Naive thymus-derived CD8-positive, alpha-beta T cell (primary cell): ENCODE measurements at regions not wholly inside any gene's neighbourhood (a gene's known extent, or its start where the extent isn't known, plus 50 kb on each side); places are given as distances from the start of the nearest gene placed in this dataset.
"Not testable (repeated sequence)": the region's sequence is repeated elsewhere in the genome, so short reads cannot be mapped to it uniquely, and the experiment has no call there.

Source experiments
- ATAC-seq, 2 donors: fragments of 150-1000 bp; cut with Tn5 transposase in 1 of 2; sonication (Bioruptor Pico), chemical (Tn5 transposase) in 1 of 2; 1 replicate in 1 of 2; 2 replicates in 1 of 2; pipeline ENCODE4 v1.10.0; 2021; ENCODE audit warnings: mild to moderate bottlenecking in 2 of 2, moderate library complexity in 2 of 2
- POLR2A ChIA-PET: fragments of 350-600 bp; sonication (Branson Sonifier 250); formaldehyde crosslinking; loops from one replicate; lab custom pipeline; 2021; ENCODE audit warnings: antibody characterized with exemption; lab: Charles Lee
- DNase-seq, 10 donors: peaks; one replicate each; pipeline versions ENCODE4 v3.0.0 to v3.0.0-alpha.2; 2020 to 2022
- H3K27ac Mint-ChIP-seq, 10 donors: one replicate each; pipeline ENCODE4 v1.8.0; 2020 to 2022; ENCODE audit warnings: mild to moderate bottlenecking in 10 of 10, mixed read lengths in 10 of 10, moderate library complexity in 4 of 10, inconsistent platforms in 1 of 10
- H3K27me3 Mint-ChIP-seq, 5 donors: one replicate each; pipeline ENCODE4 v1.8.0; 2021 to 2022; ENCODE audit warnings: mixed read lengths in 5 of 5
- H3K36me3 Mint-ChIP-seq, 3 donors: one replicate each; pipeline ENCODE4 v1.8.0; 2020 to 2022; ENCODE audit warnings: mixed read lengths in 3 of 3, mild to moderate bottlenecking in 2 of 3, inconsistent platforms in 1 of 3
- H3K4me1 Mint-ChIP-seq, 4 donors: one replicate each; pipeline ENCODE4 v1.8.0; 2021 to 2022; ENCODE audit warnings: mixed read lengths in 4 of 4
- H3K4me3 Mint-ChIP-seq, 10 donors: one replicate each; pipeline ENCODE4 v1.8.0; 2020 to 2022; ENCODE audit warnings: mild to moderate bottlenecking in 10 of 10, mixed read lengths in 10 of 10, moderate library complexity in 6 of 10, inconsistent platforms in 1 of 10
- H3K9me3 Mint-ChIP-seq, 9 donors: one replicate each; pipeline ENCODE4 v1.8.0; 2020 to 2022; ENCODE audit warnings: mixed read lengths in 9 of 9, mild to moderate bottlenecking in 3 of 9, inconsistent platforms in 1 of 9, moderate library complexity in 1 of 9

DNA sequence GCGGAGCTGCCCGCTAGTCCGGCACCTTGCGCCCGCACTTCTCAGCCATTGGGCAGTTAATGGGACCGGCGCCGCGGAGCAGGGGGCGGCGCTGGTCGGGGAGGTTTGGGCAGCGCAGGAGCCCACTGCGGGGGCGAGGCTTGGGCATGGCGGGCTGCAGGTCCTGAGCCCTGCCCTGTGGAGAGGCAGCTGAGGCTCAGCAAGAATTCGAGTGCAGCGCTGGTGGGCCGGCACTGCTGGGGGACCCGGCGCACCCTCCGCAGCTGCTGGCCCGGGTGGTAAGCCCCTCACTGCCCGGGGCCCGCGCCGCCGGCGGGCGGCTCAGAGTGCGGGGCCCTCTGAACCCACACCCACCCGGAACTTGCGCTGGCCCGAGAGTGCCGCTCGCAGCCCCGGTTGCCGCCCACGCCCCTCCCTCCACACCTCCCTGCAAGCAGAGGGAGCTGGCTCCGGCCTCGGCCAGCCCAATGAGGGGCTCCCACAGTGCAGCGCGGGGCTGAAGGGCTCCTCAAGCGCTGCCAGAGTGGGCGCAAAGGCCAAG lies 835.0 kb downstream of the TBL1XR1 start:
- H3K36me3 Mint-ChIP-seq = peaks cover 0 to 6% (median 0%) of the 10 kb centered on the region in 3 donors
- POLR2A ChIA-PET = no interaction called here
- H3K27ac Mint-ChIP-seq = no peak overlapping the region
- ATAC-seq (no peak), DNase-seq (no peak)
- peaks cover 0 to 12% (median 2%) of the 10 kb centered on the region in 9 donors for H3K9me3 Mint-ChIP-seq
- no peaks in the 10 kb centered on the region for H3K4me1 Mint-ChIP-seq
- H3K4me3 Mint-ChIP-seq = no peak overlapping the region
- H3K27me3 Mint-ChIP-seq = no peaks in the 10 kb centered on the region

DNA sequence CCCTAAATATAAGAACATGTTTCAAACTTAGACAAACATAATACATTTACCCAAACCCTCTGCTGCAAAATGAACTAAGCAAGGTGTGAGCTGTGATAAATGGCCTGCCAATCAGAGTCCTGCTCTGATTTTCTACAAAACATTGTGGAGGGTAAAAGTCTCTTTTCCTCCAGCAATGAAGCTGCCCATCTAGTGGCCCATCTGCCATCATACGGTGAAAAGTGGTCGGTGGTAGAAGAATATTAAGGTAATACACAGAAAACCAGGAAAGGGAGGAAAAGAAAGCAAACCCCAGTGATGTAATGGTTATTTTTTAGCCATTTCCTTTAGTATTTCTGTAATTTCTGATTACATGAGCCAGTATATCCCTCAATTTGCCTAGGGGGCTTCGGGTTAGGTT lies 838.1 kb downstream of the TBL1XR1 start:
- POLR2A ChIA-PET = no interaction called here
- no peaks in the 10 kb centered on the region for H3K27me3 Mint-ChIP-seq
- no peaks in the 10 kb centered on the region for H3K4me1 Mint-ChIP-seq
- H3K27ac Mint-ChIP-seq = no peak overlapping the region
- ATAC-seq (no peak), DNase-seq (no peak)
- peaks cover 0 to 19% (median 4%) of the 10 kb centered on the region in 9 donors for H3K9me3 Mint-ChIP-seq
- no peak overlapping the region for H3K4me3 Mint-ChIP-seq
- peaks cover 0 to 6% (median 0%) of the 10 kb centered on the region in 3 donors for H3K36me3 Mint-ChIP-seq

DNA sequence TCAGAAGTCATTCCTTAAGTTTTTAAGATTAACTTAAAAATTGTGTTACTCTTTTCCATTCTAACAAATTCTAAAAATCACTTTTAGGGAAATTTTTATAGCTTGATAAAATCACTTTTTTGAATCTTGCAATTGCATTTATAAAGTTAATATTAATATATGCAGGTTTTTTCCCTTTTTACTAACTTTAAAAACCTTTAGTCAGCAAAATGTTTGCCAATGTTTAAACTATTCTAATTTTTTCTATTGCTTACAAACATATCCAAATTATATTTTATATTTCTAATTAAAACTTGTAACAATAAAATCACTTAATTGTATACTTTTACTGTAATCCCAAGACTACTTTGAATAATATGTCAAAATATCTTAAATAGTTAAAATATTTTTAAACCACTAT lies 839.4 kb downstream of the TBL1XR1 start:
- Mint-ChIP-seq H3K36me3 (peaks cover 0 to 6% (median 0%) of the 10 kb centered on the region in 3 donors), H3K27me3 (no peaks in the 10 kb centered on the region), H3K27ac (no peak overlapping the region), H3K4me1 (no peaks in the 10 kb centered on the region), H3K9me3 (peaks cover 0 to 19% (median 6%) of the 10 kb centered on the region in 9 donors), H3K4me3 (no peak overlapping the region)
- POLR2A ChIA-PET = no interaction called here
- ATAC-seq (no peak), DNase-seq (no peak)

DNA sequence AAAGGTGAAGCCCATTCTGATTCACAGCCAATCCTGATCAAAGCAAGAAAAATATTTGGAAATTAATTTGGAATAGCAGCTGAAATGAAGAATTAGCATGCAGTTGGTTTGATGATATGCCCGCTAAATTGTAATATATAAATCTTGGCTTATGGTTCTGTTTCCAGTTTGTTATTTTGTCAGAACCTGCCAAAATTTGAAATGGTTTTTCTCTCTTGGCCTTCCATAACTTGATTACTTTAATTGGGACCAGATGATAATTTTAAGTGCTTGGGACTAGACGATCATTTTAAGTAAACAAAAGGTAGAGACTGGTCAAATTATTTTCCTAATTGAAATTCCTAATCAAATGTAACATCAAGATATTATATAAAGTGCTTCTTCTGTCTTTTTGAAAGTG lies 842.4 kb downstream of the TBL1XR1 start:
- no peak for DNase-seq
- Mint-ChIP-seq H3K4me3 (no peak overlapping the region), H3K27ac (no peak overlapping the region), H3K27me3 (no peaks in the 10 kb centered on the region), H3K9me3 (peaks cover 0 to 23% (median 9%) of the 10 kb centered on the region in 9 donors), H3K4me1 (no peaks in the 10 kb centered on the region), H3K36me3 (no peaks in the 10 kb centered on the region)
- ATAC-seq = no peak
- POLR2A ChIA-PET = no interaction called here

DNA sequence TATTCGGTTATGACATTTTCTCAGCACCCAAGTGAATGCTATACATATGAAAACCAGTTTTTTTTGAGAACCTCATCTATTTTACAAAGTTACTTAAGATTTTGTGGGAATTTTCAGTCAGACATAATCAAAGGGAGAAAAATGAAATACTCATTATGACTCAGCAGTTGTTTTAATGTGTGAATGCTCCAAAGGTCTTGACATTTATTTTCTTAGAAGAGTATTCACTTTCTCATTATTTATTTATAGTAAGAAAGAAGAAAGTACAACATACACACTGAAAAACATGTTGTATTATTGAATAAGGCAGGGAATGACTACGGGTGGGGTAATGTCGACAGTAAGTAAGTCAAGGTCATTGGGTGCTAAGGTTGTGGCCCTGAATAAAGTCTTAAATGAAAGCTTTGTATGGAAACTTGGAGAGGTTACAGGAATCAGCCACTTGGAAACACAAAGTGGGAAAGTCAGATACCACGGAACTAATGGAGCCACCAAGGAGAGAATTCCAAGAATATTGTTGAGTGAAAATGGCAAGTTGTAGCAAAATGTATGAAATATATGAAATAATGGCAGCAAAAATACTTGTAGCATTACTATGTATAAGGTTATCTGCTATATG lies 844.5 kb downstream of the TBL1XR1 start:
- POLR2A ChIA-PET = no interaction called here
- no peaks in the 10 kb centered on the region for H3K36me3 Mint-ChIP-seq
- no peak overlapping the region for H3K4me3 Mint-ChIP-seq
- H3K9me3 Mint-ChIP-seq = peaks cover 5 to 28% (median 10%) of the 10 kb centered on the region in 9 donors
- no peaks in the 10 kb centered on the region for H3K27me3 Mint-ChIP-seq
- H3K27ac Mint-ChIP-seq = no peak overlapping the region
- H3K4me1 Mint-ChIP-seq = no peaks in the 10 kb centered on the region
- DNase-seq (no peak), ATAC-seq (no peak)

DNA sequence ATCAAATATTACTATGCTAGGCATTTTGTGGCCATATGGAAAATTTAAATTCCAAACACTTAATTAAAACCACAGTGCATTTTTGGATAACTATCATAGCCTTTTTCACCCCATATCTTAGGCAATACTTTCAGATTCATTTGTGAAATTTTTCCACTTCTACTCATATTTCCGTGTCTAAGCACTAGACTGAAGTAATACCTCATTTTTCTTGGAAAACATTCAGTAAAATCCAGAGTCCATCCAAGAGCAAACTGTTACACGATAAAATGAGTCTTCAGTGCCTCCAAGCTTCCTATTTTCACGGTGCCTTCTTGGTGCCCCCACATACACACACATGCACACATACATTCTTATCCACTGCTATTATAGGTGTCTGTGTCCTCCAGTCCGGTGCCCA lies 845.9 kb downstream of the TBL1XR1 start:
- ATAC-seq (no peak), DNase-seq (no peak)
- Mint-ChIP-seq H3K27me3 (no peaks in the 10 kb centered on the region), H3K4me1 (no peaks in the 10 kb centered on the region), H3K9me3 (peaks cover 5 to 28% (median 9%) of the 10 kb centered on the region in 9 donors), H3K36me3 (no peaks in the 10 kb centered on the region), H3K27ac (no peak overlapping the region), H3K4me3 (no peak overlapping the region)
- POLR2A ChIA-PET = no interaction called here

DNA sequence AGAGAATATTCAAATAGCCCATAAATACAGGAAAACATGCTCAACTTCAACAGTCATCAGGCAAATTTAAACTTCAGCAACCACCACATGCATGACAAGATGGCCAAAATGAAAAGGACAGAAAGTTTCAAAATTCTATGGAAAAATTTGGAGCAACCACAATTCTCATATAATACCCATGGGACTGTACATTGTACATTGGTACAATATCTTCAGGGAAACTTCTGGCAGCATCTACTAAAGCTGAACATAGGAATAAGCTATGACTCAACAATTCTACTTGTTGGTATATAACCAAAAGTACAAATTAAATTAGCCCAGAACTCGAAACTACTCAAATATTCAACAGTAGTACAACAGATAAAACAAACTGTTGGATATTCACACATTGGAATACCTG lies 847.6 kb downstream of the TBL1XR1 start:
- ATAC-seq (no peak), DNase-seq (no peak)
- H3K4me3 Mint-ChIP-seq = no peak overlapping the region
- no peaks in the 10 kb centered on the region for H3K36me3 Mint-ChIP-seq
- no peaks in the 10 kb centered on the region for H3K4me1 Mint-ChIP-seq
- H3K27me3 Mint-ChIP-seq = no peaks in the 10 kb centered on the region
- peaks cover 5 to 24% (median 10%) of the 10 kb centered on the region in 9 donors for H3K9me3 Mint-ChIP-seq
- POLR2A ChIA-PET = no interaction called here
- H3K27ac Mint-ChIP-seq = no peak overlapping the region

DNA sequence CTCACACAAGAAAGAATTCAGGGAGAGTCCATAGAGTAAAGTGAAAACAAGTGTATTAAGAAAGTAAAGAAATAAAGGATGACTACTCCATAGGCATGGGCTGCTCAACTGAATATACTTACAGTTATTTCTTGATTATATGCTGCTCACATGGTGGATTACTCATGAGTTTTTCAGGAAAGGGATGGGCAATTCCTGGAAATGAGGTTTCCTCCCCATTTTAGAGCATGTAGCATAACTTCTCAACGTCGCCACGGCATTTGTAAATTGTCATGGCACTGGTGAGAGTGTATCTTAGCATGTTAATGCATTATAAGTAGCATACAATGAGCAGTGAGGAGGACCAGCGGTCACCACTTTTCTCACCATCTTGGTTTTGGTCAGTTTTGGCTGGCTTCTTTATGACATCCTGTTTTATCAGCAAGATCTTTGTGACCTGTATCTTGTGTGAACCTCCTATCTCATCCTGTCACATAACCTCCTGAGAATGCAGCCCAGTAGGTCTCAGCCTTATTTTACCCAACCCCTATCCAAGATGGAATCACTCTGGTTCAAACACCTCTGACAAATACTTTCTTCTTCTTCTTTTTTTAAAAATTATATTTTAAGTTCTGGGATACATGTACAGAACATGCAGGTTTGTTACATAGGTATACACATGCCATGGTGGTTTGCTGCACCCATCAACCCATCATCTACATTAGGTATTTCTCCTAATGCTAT lies 849.7 kb downstream of the TBL1XR1 start:
- Mint-ChIP-seq H3K27me3 (no peaks in the 10 kb centered on the region), H3K9me3 (peaks cover 5 to 26% (median 14%) of the 10 kb centered on the region in 9 donors), H3K4me3 (no peak overlapping the region), H3K27ac (no peak overlapping the region), H3K36me3 (no peaks in the 10 kb centered on the region), H3K4me1 (no peaks in the 10 kb centered on the region)
- DNase-seq (no peak), ATAC-seq (no peak)
- POLR2A ChIA-PET = no interaction called here

DNA sequence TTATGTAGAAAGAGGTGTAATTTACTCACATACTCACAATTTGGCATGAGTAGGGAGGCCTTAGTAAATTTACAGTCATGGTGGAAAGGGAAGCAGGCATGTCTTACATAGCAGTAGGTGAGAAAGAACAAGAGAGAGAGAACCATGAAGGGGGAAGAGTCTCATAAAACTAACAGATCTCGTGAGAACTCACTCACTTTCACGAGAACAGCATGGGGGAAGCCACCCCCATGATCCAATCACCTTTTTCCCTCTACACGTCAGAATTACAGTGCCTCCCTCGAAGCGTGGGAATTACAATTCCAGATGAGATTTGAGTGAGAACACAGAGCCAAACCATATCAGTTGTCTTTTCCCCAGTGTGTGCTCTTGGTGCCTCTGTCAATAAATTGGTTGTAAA lies 855.3 kb downstream of the TBL1XR1 start:
- ATAC-seq (no peak), DNase-seq (no peak)
- no peaks in the 10 kb centered on the region for H3K27me3 Mint-ChIP-seq

DNA sequence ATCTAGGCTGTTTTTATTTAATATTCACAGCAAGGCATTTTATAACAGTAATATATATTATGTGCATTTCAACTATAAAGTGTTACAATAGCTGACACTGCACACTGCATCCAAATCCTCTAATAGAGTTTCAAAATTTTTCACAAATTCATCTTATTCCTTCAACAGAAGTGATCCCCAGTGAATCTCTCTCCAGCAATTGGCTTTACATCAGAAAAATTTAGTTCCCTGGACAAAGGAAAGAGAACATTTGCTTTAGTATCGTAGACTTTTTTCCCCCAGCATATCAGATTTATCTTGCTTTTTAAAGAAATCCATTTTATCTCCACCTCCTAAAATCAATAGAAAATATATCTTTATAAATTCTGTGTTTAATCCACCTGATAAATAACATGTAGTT lies 868.6 kb downstream of the TBL1XR1 start:
- POLR2A ChIA-PET = no interaction called here
- no peaks in the 10 kb centered on the region for H3K27me3 Mint-ChIP-seq
- H3K4me1 Mint-ChIP-seq = no peaks in the 10 kb centered on the region
- H3K9me3 Mint-ChIP-seq = peaks cover 0 to 18% (median 3%) of the 10 kb centered on the region in 9 donors
- H3K27ac Mint-ChIP-seq = no peak overlapping the region
- no peak overlapping the region for H3K4me3 Mint-ChIP-seq
- ATAC-seq (no peak), DNase-seq (no peak)
- no peaks in the 10 kb centered on the region for H3K36me3 Mint-ChIP-seq

More for the DNA sequence above, 855.3 kb downstream of the TBL1XR1 start:
- Mint-ChIP-seq H3K9me3 (peaks cover 0 to 20% (median 11%) of the 10 kb centered on the region in 9 donors), H3K36me3 (no peaks in the 10 kb centered on the region), H3K4me3 (no peak overlapping the region), H3K4me1 (no peaks in the 10 kb centered on the region), H3K27ac (no peak overlapping the region)
- POLR2A ChIA-PET = no interaction called here

DNA sequence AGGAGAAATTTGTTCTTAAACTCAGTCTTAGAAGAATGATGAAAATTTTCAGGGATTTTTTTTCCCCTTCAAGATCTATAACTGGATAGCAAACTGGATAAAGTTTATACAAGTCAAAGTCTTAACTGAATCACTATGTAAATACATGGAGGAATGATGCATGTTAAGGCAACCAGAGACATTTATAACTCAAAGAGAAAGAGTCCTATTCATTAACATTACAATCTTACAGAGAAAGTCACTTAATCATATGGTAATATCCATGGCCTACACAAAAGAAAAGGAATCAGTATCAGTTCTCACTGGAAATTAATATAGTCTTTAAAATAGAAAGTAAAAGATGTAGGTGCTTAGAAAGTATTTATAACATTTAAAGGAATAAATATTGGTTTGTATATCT lies 869.1 kb downstream of the TBL1XR1 start:
- DNase-seq (no peak), ATAC-seq (no peak)
- no peak overlapping the region for H3K27ac Mint-ChIP-seq
- no peaks in the 10 kb centered on the region for H3K27me3 Mint-ChIP-seq
- no peaks in the 10 kb centered on the region for H3K36me3 Mint-ChIP-seq
- peaks cover 0 to 19% (median 2%) of the 10 kb centered on the region in 9 donors for H3K9me3 Mint-ChIP-seq
- H3K4me3 Mint-ChIP-seq = no peak overlapping the region
- H3K4me1 Mint-ChIP-seq = no peaks in the 10 kb centered on the region
- POLR2A ChIA-PET = no interaction called here

DNA sequence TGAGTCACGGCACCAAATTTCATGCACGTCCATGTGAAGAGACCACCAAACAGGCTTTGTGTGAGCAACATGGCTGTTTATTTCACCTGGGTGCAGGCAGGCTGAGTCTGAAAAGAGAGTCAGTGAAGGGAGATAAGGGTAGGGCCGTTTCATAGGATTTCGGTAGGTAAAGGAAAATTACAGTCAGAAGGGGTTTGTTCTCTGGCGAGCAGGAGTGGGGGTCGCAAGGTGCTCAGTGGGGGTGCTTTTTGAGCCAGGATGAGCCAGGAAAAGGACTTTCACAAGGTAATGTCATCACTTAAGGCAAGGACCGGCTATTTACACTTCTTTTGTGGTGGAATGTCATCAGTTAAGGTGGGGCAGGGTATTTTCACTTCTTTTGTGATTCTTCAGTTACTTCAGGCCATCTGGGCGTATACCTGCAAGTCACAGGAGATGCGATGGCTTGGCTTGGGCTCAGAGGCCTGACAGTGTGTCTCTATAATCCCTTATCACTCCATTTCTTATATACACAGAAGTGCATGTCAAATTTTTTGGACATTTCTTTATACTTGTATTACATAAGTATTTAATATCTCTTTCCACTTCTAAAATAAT lies 870.3 kb downstream of the TBL1XR1 start:
- DNase-seq, H3K27me3 Mint-ChIP-seq, H3K4me3 Mint-ChIP-seq, ATAC-seq, POLR2A ChIA-PET, H3K27ac Mint-ChIP-seq, H3K36me3 Mint-ChIP-seq, H3K4me1 Mint-ChIP-seq: not testable (repeated sequence)
- peaks cover 0 to 21% (median 3%) of the 10 kb centered on the region in 9 donors for H3K9me3 Mint-ChIP-seq

DNA sequence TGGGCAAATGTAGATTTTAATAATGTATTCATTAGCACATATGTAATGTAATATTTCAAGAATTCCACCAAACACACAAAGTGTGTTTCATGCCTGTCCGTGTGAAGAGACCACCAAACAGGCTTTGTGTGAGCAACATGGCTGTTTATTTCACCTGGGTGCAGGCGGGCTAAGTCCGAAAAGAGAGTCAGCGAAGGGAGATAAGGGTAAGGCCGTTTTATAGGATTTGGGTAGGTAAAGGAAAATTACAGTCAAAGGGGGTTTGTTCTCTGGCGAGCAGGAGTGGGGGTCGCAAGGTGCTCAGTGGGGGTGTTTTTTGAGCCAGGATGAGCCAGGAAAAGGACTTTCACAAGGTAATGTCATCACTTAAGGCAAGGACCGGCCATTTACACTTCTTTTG lies 875.8 kb downstream of the TBL1XR1 start:
- ATAC-seq, H3K4me3 Mint-ChIP-seq, H3K27me3 Mint-ChIP-seq, H3K27ac Mint-ChIP-seq, POLR2A ChIA-PET, H3K36me3 Mint-ChIP-seq, DNase-seq, H3K4me1 Mint-ChIP-seq: not testable (repeated sequence)
- H3K9me3 Mint-ChIP-seq = peaks cover 0 to 30% (median 4%) of the 10 kb centered on the region in 9 donors
